Large intestine (tissue), 3 donors: ENCODE measurements at regions not wholly inside any gene's neighbourhood (a gene's known extent, or its start where the extent isn't known, plus 50 kb on each side); places are given as distances from the start of the nearest gene placed in this dataset.
"Not testable (repeated sequence)": the region's sequence is repeated elsewhere in the genome, so short reads cannot be mapped to it uniquely, and the experiment has no call there.

Source experiments
- DNase-seq, 2 donors: peaks; one replicate each; pipeline versions ENCODE4 v3.0.0 to v3.0.0-alpha.2; 2013
- H3K27ac ChIP-seq: one replicate; pipeline ENCODE4 v1.5.1; 2013; ENCODE audit warnings: low read length
- H3K27me3 ChIP-seq: 2 replicates; pipeline ENCODE4 v1.6.1; 2013; ENCODE audit warnings: low read length; ENCODE audit not compliant: control insufficient read depth, insufficient read depth
- H3K36me3 ChIP-seq: 2 replicates; pipeline ENCODE4 v1.6.1; 2013; ENCODE audit warnings: low read length; ENCODE audit not compliant: control insufficient read depth, insufficient read depth
- H3K4me1 ChIP-seq: one replicate; pipeline ENCODE4 v1.6.1; 2013; ENCODE audit warnings: low read length; ENCODE audit not compliant: control insufficient read depth, insufficient read depth
- H3K4me3 ChIP-seq: one replicate; pipeline ENCODE4 v1.5.1; 2013; ENCODE audit warnings: low read length
- H3K9me3 ChIP-seq: one replicate; pipeline ENCODE4 v1.6.1; 2013; ENCODE audit warnings: mild to moderate bottlenecking, low read depth, low read length, moderate library complexity; ENCODE audit not compliant: control insufficient read depth
- WGBS: methylation state at CpG from one replicate; pipeline ENCODE4 v1.1.5; 2013; ENCODE audit warnings: low lambda C conversion rate; ENCODE audit not compliant: insufficient coverage; 5-methylcytosine and 5-hydroxymethylcytosine counted together

- peak in 1 of 2 donors; percentile 21 for DNase-seq
- Histone ChIP-seq H3K9me3 (no peaks in the 10 kb centered on the region), H3K4me3 (no peak overlapping the region), H3K4me1 (peaks cover 17% of the 10 kb centered on the region), H3K36me3 (no peaks in the 10 kb centered on the region), H3K27me3 (no peaks in the 10 kb centered on the region), H3K27ac (no peak overlapping the region)
- no CpG with 5 or more reads among the region's 10 CpGs for WGBS
Observed at GRCh38 chr7:51451751-51452476, 135.3 kb upstream of the COBL start.

- DNase-seq = no peak
- Histone ChIP-seq H3K4me1 (peaks cover 17% of the 10 kb centered on the region), H3K4me3 (no peak overlapping the region), H3K27me3 (no peaks in the 10 kb centered on the region), H3K27ac (no peak overlapping the region), H3K9me3 (no peaks in the 10 kb centered on the region), H3K36me3 (no peaks in the 10 kb centered on the region)
- no CpG with 5 or more reads among the region's 6 CpGs for WGBS
Observed at GRCh38 chr7:51450541-51450940, 133.9 kb upstream of the COBL start.

GRCh38 chr7:51446785-51447184 lies 130.2 kb upstream of the COBL start:
- Histone ChIP-seq H3K27me3 (no peaks in the 10 kb centered on the region), H3K9me3 (peaks cover 9% of the 10 kb centered on the region), H3K27ac (no peak overlapping the region), H3K4me3 (no peak overlapping the region), H3K4me1 (peaks cover 5% of the 10 kb centered on the region), H3K36me3 (no peaks in the 10 kb centered on the region)
- no peak for DNase-seq
- 83% methylated on average over 4 of the region's 5 CpGs for WGBS

- Histone ChIP-seq H3K27me3 (no peaks in the 10 kb centered on the region), H3K27ac (no peak overlapping the region), H3K9me3 (peaks cover 9% of the 10 kb centered on the region), H3K4me1 (peaks cover under 1% of the 10 kb centered on the region), H3K4me3 (no peak overlapping the region), H3K36me3 (no peaks in the 10 kb centered on the region)
- no peak for DNase-seq
- WGBS = no CpG with 5 or more reads among the region's 11 CpGs
Observed at GRCh38 chr7:51446356-51446755, 129.7 kb upstream of the COBL start.

- H3K4me3 ChIP-seq = no peak overlapping the region
- H3K9me3 ChIP-seq = peaks cover 9% of the 10 kb centered on the region
- WGBS = no CpG with 5 or more reads among the region's 1 CpG
Observed at GRCh38 chr7:51444936-51445335, 128.3 kb upstream of the COBL start.

GRCh38 chr7:51430480-51431086 lies 114.0 kb upstream of the COBL start:
- H3K4me3 ChIP-seq = no peak overlapping the region
- DNase-seq = peak; percentile 31 to 39
- WGBS = 33% methylated on average over 6 of the region's 13 CpGs

More at GRCh38 chr7:51444936-51445335, 128.3 kb upstream of the COBL start:
- no peaks in the 10 kb centered on the region for H3K36me3 ChIP-seq
- no peak for DNase-seq
- no peaks in the 10 kb centered on the region for H3K27me3 ChIP-seq
- no peak overlapping the region for H3K27ac ChIP-seq
- no peaks in the 10 kb centered on the region for H3K4me1 ChIP-seq

GRCh38 chr7:51428217-51428887 lies 111.7 kb upstream of the COBL start:
- no CpG with 5 or more reads among the region's 8 CpGs for WGBS

More at GRCh38 chr7:51430480-51431086, 114.0 kb upstream of the COBL start:
- no peaks in the 10 kb centered on the region for H3K9me3 ChIP-seq
- no peaks in the 10 kb centered on the region for H3K36me3 ChIP-seq
- H3K27me3 ChIP-seq = no peaks in the 10 kb centered on the region
- no peaks in the 10 kb centered on the region for H3K4me1 ChIP-seq
- H3K27ac ChIP-seq = no peak overlapping the region

GRCh38 chr7:51426163-51426562 lies 109.6 kb upstream of the COBL start:
- Histone ChIP-seq H3K4me3 (no peak overlapping the region), H3K27ac (no peak overlapping the region), H3K9me3 (no peaks in the 10 kb centered on the region), H3K36me3 (no peaks in the 10 kb centered on the region), H3K27me3 (no peaks in the 10 kb centered on the region), H3K4me1 (no peaks in the 10 kb centered on the region)
- no CpG with 5 or more reads among the region's 12 CpGs for WGBS
- DNase-seq = no peak

More at GRCh38 chr7:51428217-51428887, 111.7 kb upstream of the COBL start:
- H3K4me3 ChIP-seq = no peak overlapping the region
- no peaks in the 10 kb centered on the region for H3K9me3 ChIP-seq
- DNase-seq = peak in 1 of 2 donors; percentile 9
- H3K36me3 ChIP-seq = no peaks in the 10 kb centered on the region
- no peaks in the 10 kb centered on the region for H3K4me1 ChIP-seq
- H3K27ac ChIP-seq = no peak overlapping the region
- no peaks in the 10 kb centered on the region for H3K27me3 ChIP-seq

- not testable (repeated sequence) for H3K4me1 ChIP-seq, H3K4me3 ChIP-seq, H3K27ac ChIP-seq, H3K9me3 ChIP-seq, DNase-seq, H3K36me3 ChIP-seq, H3K27me3 ChIP-seq
- WGBS = no CpG with 5 or more reads among the region's 3 CpGs
Observed at GRCh38 chr7:51409934-51410333, 93.3 kb upstream of the COBL start.

GRCh38 chr7:51397608-51398007 lies 81.0 kb upstream of the COBL start:
- H3K36me3 ChIP-seq, H3K27me3 ChIP-seq, H3K4me3 ChIP-seq, H3K9me3 ChIP-seq, DNase-seq, H3K4me1 ChIP-seq, H3K27ac ChIP-seq: not testable (repeated sequence)
- WGBS = no CpG with 5 or more reads among the region's 3 CpGs
